NB4 (cell line): ENCODE measurements at regions not wholly inside any gene's neighbourhood (a gene's known extent, or its start where the extent isn't known, plus 50 kb on each side); places are given as distances from the start of the nearest gene placed in this dataset.

Experiments used
- CTCF ChIP-seq: IDR thresholded peaks from one replicate; pipeline ENCODE4 v1.5.1; 2012; ENCODE audit warnings: low read depth, low read length
- MAX ChIP-seq: IDR thresholded peaks from 2 replicates; pipeline ENCODE4 v1.6.1; 2011; ENCODE audit warnings: low read depth, low read length
- MYC ChIP-seq: IDR thresholded peaks from 2 replicates; pipeline ENCODE4 v1.6.1; 2011; ENCODE audit warnings: low read depth, low read length
- POLR2A ChIP-seq: IDR thresholded peaks from 2 replicates; pipeline ENCODE4 v1.6.1; 2011; ENCODE audit warnings: mild to moderate bottlenecking; ENCODE audit not compliant: insufficient read length; ENCODE audit errors: extremely low read depth

DNA sequence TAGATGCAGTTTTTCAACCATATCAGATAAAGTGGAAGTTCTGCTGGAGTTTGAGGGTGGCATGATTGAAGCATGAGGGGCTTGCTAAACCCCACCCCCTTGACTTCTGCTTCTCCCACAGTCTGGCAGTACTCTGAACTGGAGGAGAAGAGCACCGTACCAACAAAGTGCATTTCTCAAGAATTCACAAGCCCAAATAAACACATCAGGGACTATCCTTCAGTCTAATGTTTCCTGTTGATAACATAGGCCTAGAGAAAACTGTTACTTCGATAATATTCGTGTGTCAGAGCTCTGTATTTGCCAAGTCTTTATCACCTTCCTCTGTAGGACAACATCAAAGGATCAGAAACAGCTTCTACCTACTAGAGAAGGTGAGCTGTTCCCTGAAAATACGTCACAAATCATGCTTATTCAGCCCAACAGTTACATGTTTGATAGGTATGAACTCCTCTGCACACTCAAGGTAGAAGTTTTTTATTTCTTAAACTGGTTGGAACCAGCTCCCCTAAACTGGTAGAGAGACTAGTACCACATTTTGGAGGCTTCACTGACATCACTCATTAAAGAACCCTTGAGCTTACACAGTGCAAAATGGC is 117.8 kb upstream of the PRNP start:
- no peak for TF ChIP-seq CTCF
- TF ChIP-seq POLR2A: no peak
- no peak for TF ChIP-seq MAX
- TF ChIP-seq MYC: no peak
